K562 (cell line): ENCODE measurements at regions not wholly inside any gene's neighbourhood (a gene's known extent, or its start where the extent isn't known, plus 50 kb on each side); places are given as distances from the start of the nearest gene placed in this dataset.

Experiments
- ATAC-seq: fragments of 200-7000 bp; cut with Tn5 transposase; 3 replicates; pipeline ENCODE4 v1.9.1; 2020; ENCODE audit warnings: moderate library complexity
- BruUV-seq: library from RNA; stranded (reverse); fragments of 400-500 nt; replicated peaks from 2 replicates; lab custom pipeline; 2021; lab: Mats Ljungman, UMichigan
- CTCF ChIA-PET: fragments of 300-600 bp; formaldehyde crosslinking; extraction: SDS; loops from one replicate; lab custom pipeline; 2021; ENCODE audit warnings: low intra/inter-chr PET ratio; lab: Yijun Ruan, JAX
- POLR2A ChIA-PET: fragments of 300-600, 350-650 bp; sonication (Branson Sonifier 250); formaldehyde crosslinking; extraction: SDS; loops from one replicate; lab custom pipeline; 2021; ENCODE audit warnings: antibody characterized with exemption, inconsistent platforms; lab: Yijun Ruan, JAX
- DNase-seq, 4 experiments: peaks; one replicate each; pipeline versions ENCODE4 v3.0.0 to v3.0.0-alpha.2; 2011 to 2018; ENCODE audit warnings: low spot score in 3 of 4, mixed read lengths in 3 of 4; ENCODE audit errors: extremely low read depth in 1 of 4
- FAIRE-seq: peaks from 2 replicates; lab custom pipeline; 2011; peaks lifted over from hg19 to GRCh38; lab: Jason Lieb, UNC
- H2AFZ ChIP-seq: 2 replicates; pipeline ENCODE4 v1.6.0; 2011; ENCODE audit warnings: low read depth, low read length, control low read depth, inconsistent platforms
- H3K27ac ChIP-seq: fragments of 200-600 bp; 3 replicates; pipeline ENCODE4 v1.8.0; 2011; ENCODE audit warnings: low read depth, mild to moderate bottlenecking, control low read depth, inconsistent platforms, low read length, moderate library complexity, mixed read lengths; ENCODE audit errors: extremely low read depth
- H3K27me3 ChIP-seq, 2 experiments: fragments of 300-600 bp in 1 of 2; 2 replicates in 1 of 2; 3 replicates in 1 of 2; pipeline versions ENCODE4 v1.6.0 to v1.8.0; 2011; ENCODE audit warnings: inconsistent platforms in 2 of 2, low read length in 2 of 2, mild to moderate bottlenecking in 1 of 2, mixed read lengths in 1 of 2, moderate library complexity in 1 of 2; ENCODE audit not compliant: control insufficient read depth in 2 of 2, insufficient read depth in 2 of 2
- H3K36me3 ChIP-seq: fragments of 300-600 bp; 3 replicates; pipeline ENCODE4 v1.8.0; 2011; ENCODE audit warnings: mild to moderate bottlenecking, low read length, inconsistent platforms; ENCODE audit not compliant: control insufficient read depth, insufficient read depth
- H3K4me1 ChIP-seq, 2 experiments: fragments of 200-600 bp in 1 of 2; replicated peaks in 1 of 2; 2 replicates in 1 of 2; 3 replicates in 1 of 2; pipeline versions ENCODE4 v1.5.1 to v1.8.0; 2011; ENCODE audit warnings: inconsistent platforms in 2 of 2, low read length in 2 of 2, mild to moderate bottlenecking in 1 of 2, mixed read lengths in 1 of 2, moderate library complexity in 1 of 2; ENCODE audit not compliant: control insufficient read depth in 2 of 2, insufficient read depth in 2 of 2
- H3K4me2 ChIP-seq: 2 replicates; pipeline ENCODE4 v1.6.1; 2011; ENCODE audit warnings: low read length, control low read depth, inconsistent platforms, mixed read lengths; ENCODE audit not compliant: insufficient read depth
- H3K4me3 ChIP-seq: fragments of 200-600 bp; sonication (generic), shearing (Covaris generic); 2 replicates; pipeline ENCODE4 v1.5.1; 2016; ENCODE audit warnings: control low read depth, inconsistent platforms
- H3K79me2 ChIP-seq: fragments of 200-600 bp; 3 replicates; pipeline ENCODE4 v1.8.0; 2011; ENCODE audit warnings: low read length, inconsistent platforms; ENCODE audit not compliant: control insufficient read depth, insufficient read depth
- H3K9ac ChIP-seq, 2 experiments: 2 replicates each; pipeline versions ENCODE4 v1.6.0 to v1.6.1; 2011; ENCODE audit warnings: low read depth in 2 of 2, low read length in 2 of 2, control low read depth in 1 of 2, inconsistent platforms in 1 of 2, mild to moderate bottlenecking in 1 of 2, mixed read lengths in 1 of 2; ENCODE audit not compliant: insufficient read depth in 1 of 2
- H3K9me1 ChIP-seq: one replicate; pipeline ENCODE4 v1.6.0; 2011; ENCODE audit warnings: inconsistent platforms, mild to moderate bottlenecking, low read length, moderate library complexity; ENCODE audit not compliant: control insufficient read depth, insufficient read depth
- H3K9me3 ChIP-seq: replicated peaks from 2 replicates; pipeline ENCODE4 v1.5.1; 2011; ENCODE audit warnings: low read depth, low read length, inconsistent platforms; ENCODE audit not compliant: control insufficient read depth, insufficient read depth
- H4K20me1 ChIP-seq: replicated peaks from 2 replicates; pipeline ENCODE4 v1.6.1; 2011; ENCODE audit warnings: low read length, inconsistent platforms, mixed read lengths; ENCODE audit not compliant: control insufficient read depth, insufficient read depth
- GTF2A2 ChIP-seq: IDR thresholded peaks from 2 replicates; pipeline ENCODE4 v1.6.1; 2016; ENCODE audit warnings: mild to moderate bottlenecking, missing genetic modification characterization, missing compliant biosample characterization
- HDAC2 ChIP-seq: fragments of 450-650 bp; IDR thresholded peaks from 2 replicates; pipeline ENCODE4 v1.6.1; 2016; ENCODE audit warnings: mild to moderate bottlenecking
- HNRNPL ChIP-seq: fragments of 200-400 bp; formaldehyde crosslinking; IDR thresholded peaks from 2 replicates; pipeline ENCODE4 v1.6.1; 2017; ENCODE audit warnings: low read depth, mild to moderate bottlenecking, low read length
- KAT7 ChIP-seq: sonication (generic); formaldehyde crosslinking; IDR thresholded peaks from 2 replicates; pipeline ENCODE4 v1.8.0; 2022; ENCODE audit warnings: missing genetic modification reagents, mild to moderate bottlenecking, borderline replicate concordance
- MCM2 ChIP-seq: fragments of 450-650 bp; IDR thresholded peaks from 2 replicates; pipeline ENCODE4 v1.6.1; 2017; ENCODE audit warnings: low read depth, mild to moderate bottlenecking
- NEUROD1 ChIP-seq: fragments of 150-350 bp; IDR thresholded peaks from 2 replicates; pipeline ENCODE4 v1.6.1; 2014; ENCODE audit warnings: borderline replicate concordance, low read length, low read depth; ENCODE audit not compliant: partially characterized antibody
- PHF8 ChIP-seq: fragments of 200-600 bp; sonication (generic); IDR thresholded peaks from 2 replicates; pipeline ENCODE4 v1.6.1; 2012; ENCODE audit warnings: mixed run types, mild to moderate bottlenecking, inconsistent platforms, low read length, moderate library complexity, borderline replicate concordance
- PRMT5 ChIP-seq: sonication (generic); formaldehyde crosslinking; IDR thresholded peaks from 2 replicates; pipeline ENCODE4 v1.5.0; 2020; ENCODE audit warnings: missing genetic modification reagents
- SOX6 ChIP-seq: fragments of 450-650 bp; IDR thresholded peaks from 2 replicates; pipeline ENCODE4 v1.6.1; 2014; ENCODE audit warnings: mild to moderate bottlenecking
- SUPT5H ChIP-seq: fragments of 450-650 bp; IDR thresholded peaks from 2 replicates; pipeline ENCODE4 v1.6.1; 2016
- ZNF224 ChIP-seq: sonication (generic); formaldehyde crosslinking; IDR thresholded peaks from 2 replicates; pipeline ENCODE4 v1.8.0; 2022; ENCODE audit warnings: mild to moderate bottlenecking, missing genetic modification reagents
- ZNF76 ChIP-seq: fragments of 250-450 bp; sonication (Bioruptor Pico); IDR thresholded peaks from 2 replicates; pipeline ENCODE4 v1.4.0; 2020; ENCODE audit warnings: mild to moderate bottlenecking, moderate library complexity, borderline replicate concordance
- WGBS: fragments of 100-300 bp; shearing (Covaris generic); methylation state at CpG from one replicate; pipeline ENCODE4 v1.1.6; 2016; ENCODE audit warnings: low coverage, mixed read lengths; ENCODE audit not compliant: insufficient coverage; ENCODE audit errors: missing lambda C conversion rate; 5-methylcytosine and 5-hydroxymethylcytosine counted together
- in situ Hi-C: fragments of 300-500 bp; cut with MboI; formaldehyde crosslinking; loops from 4 replicates; pipeline ENCODE4 v1.15.0; 2018; ENCODE audit warnings: inconsistent platforms, mixed read lengths
- intact Hi-C: fragments of 100-400 bp; cut with micrococcal nuclease; formaldehyde crosslinking; loops from 2 replicates; pipeline ENCODE4 v1.14.2; 2022
- TF ChIP-seq, protein P1 (sequence below), 2 experiments: fragments of 450-650 bp in 1 of 2; sonication (generic) in 1 of 2; formaldehyde crosslinking in 1 of 2; IDR thresholded peaks; 2 replicates each; pipeline versions ENCODE4 v1.7.1 to v1.9.0; 2016 to 2022; ENCODE audit warnings: inconsistent platforms in 1 of 2, mild to moderate bottlenecking in 1 of 2, missing genetic modification reagents in 1 of 2
- TF ChIP-seq, protein P2 (sequence below): sonication (generic); formaldehyde crosslinking; IDR thresholded peaks from 2 replicates; pipeline ENCODE4 v1.8.0; 2022; ENCODE audit warnings: missing genetic modification reagents, mild to moderate bottlenecking, moderate library complexity, borderline replicate concordance

GRCh38 chr15:62452026-62452425, 286.9 kb upstream of the C2CD4B start:
- in situ Hi-C loops, result no loop called here
- no peaks in the 10 kb centered on the region for H3K4me1 ChIP-seq
- H3K27ac ChIP-seq, result no peak overlapping the region
- ATAC-seq (no peak), FAIRE-seq (no peak), DNase-seq (no peak)
- ChIA-PET CTCF (no interaction called here), POLR2A (interaction anchor here (1.1 kb wide), 1 partner anchor 167 kb away, joined by 3 read pairs; no protein-coding TSS in a partner anchor)
- WGBS, result under 1% methylated on average over 9 of the region's 9 CpGs
- no peak overlapping the region for H2AFZ ChIP-seq
- no peak overlapping the region for H3K9ac ChIP-seq
- H3K9me1 ChIP-seq, result no peaks in the 10 kb centered on the region
- BruUV-seq, result no TSS peak
- 0 out of 2 replicates have a peak, but pooled peaks cover 4% of the 10 kb centered on the region for H4K20me1 ChIP-seq
- no peaks in the 10 kb centered on the region for H3K79me2 ChIP-seq
- no peaks in the 10 kb centered on the region for H3K9me3 ChIP-seq
- intact Hi-C loops, result no loop called here
- no peak overlapping the region for H3K4me3 ChIP-seq
- H3K36me3 ChIP-seq, result no peaks in the 10 kb centered on the region
- no peak overlapping the region for H3K4me2 ChIP-seq
- H3K27me3 ChIP-seq, result peaks cover 24 to 58% of the 10 kb centered on the region in 2 experiments; a peak in 3 of 5 replicates
- TF ChIP-seq SUPT5H (no peak), NEUROD1 (no peak), PRMT5 (no peak), PHF8 (no peak), KAT7 (CRISPR knock-in tag) (no peak), SOX6 (no peak), MCM2 (no peak), HNRNPL (no peak), GTF2A2 (tag) (no peak), ZNF76 (no peak), HDAC2 (no peak), ZNF224 (CRISPR knock-in tag) (no peak)
- TF ChIP-seq, protein P1, sequence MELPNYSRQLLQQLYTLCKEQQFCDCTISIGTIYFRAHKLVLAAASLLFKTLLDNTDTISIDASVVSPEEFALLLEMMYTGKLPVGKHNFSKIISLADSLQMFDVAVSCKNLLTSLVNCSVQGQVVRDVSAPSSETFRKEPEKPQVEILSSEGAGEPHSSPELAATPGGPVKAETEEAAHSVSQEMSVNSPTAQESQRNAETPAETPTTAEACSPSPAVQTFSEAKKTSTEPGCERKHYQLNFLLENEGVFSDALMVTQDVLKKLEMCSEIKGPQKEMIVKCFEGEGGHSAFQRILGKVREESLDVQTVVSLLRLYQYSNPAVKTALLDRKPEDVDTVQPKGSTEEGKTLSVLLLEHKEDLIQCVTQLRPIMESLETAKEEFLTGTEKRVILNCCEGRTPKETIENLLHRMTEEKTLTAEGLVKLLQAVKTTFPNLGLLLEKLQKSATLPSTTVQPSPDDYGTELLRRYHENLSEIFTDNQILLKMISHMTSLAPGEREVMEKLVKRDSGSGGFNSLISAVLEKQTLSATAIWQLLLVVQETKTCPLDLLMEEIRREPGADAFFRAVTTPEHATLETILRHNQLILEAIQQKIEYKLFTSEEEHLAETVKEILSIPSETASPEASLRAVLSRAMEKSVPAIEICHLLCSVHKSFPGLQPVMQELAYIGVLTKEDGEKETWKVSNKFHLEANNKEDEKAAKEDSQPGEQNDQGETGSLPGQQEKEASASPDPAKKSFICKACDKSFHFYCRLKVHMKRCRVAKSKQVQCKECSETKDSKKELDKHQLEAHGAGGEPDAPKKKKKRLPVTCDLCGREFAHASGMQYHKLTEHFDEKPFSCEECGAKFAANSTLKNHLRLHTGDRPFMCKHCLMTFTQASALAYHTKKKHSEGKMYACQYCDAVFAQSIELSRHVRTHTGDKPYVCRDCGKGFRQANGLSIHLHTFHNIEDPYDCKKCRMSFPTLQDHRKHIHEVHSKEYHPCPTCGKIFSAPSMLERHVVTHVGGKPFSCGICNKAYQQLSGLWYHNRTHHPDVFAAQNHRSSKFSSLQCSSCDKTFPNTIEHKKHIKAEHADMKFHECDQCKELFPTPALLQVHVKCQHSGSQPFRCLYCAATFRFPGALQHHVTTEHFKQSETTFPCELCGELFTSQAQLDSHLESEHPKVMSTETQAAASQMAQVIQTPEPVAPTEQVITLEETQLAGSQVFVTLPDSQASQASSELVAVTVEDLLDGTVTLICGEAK (IDR thresholded peaks at IDR 0.05), result no peak
- TF ChIP-seq, protein P1 (CRISPR knock-in tag; IDR thresholded peaks at IDR 0.05), result no peak
- TF ChIP-seq, protein P2, sequence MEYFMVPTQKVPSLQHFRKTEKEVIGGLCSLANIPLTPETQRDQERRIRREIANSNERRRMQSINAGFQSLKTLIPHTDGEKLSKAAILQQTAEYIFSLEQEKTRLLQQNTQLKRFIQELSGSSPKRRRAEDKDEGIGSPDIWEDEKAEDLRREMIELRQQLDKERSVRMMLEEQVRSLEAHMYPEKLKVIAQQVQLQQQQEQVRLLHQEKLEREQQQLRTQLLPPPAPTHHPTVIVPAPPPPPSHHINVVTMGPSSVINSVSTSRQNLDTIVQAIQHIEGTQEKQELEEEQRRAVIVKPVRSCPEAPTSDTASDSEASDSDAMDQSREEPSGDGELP (CRISPR knock-in tag), result no peak
